Coronary artery (tissue), 2 donors: ENCODE measurements at regions not wholly inside any gene's neighbourhood (a gene's known extent, or its start where the extent isn't known, plus 50 kb on each side); places are given as distances from the start of the nearest gene placed in this dataset.

Experiments used
- DNase-seq: peaks from one replicate; pipeline ENCODE4 v3.0.0-alpha.2; 2017; ENCODE audit warnings: low spot score
- H3K27ac ChIP-seq, 2 donors: fragments of 200-600 bp; sonication (generic); one replicate each; pipeline ENCODE4 v1.5.1; 2016 to 2019
- H3K4me3 ChIP-seq: fragments of 200-600 bp; sonication (generic); 2 replicates; pipeline ENCODE4 v1.5.1; 2016; ENCODE audit warnings: mild to moderate bottlenecking, moderate library complexity
- TF ChIP-seq, protein P1 (sequence below): fragments of 200-600 bp; sonication (generic); IDR thresholded peaks from one replicate; pipeline ENCODE4 v1.5.1; 2019; ENCODE audit warnings: antibody characterized with exemption

DNA sequence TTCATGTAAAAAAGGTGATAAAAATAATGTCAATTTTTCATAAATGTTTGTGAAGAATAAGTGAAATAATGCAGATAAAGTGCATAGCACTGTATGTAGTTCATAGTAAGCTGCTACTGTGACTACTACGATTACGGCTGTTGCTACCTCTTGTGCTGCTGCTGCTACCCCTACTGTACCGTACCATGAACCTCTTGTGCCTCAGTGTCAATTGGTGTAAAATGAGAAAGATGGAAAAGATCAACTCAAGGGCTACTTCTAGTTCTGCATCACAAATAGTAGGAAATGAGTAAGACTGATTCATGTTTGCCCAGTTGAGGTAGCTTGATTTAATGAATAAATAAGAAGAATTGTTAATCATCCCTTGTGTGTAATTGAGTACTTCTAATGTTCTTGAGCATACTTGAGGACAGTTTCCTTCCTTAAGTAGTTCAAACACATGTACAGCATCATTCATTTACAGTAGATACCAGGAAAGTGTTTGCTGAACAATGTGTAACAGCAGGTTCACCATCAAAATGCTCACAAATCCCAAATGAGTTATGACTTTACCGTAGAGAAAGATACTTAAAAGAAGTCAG, 200.0 kb upstream of the ATP10B start:
- DNase-seq = no peak
- no peak overlapping the region for H3K27ac ChIP-seq
- H3K4me3 ChIP-seq = no peak overlapping the region
- TF ChIP-seq, protein P1, sequence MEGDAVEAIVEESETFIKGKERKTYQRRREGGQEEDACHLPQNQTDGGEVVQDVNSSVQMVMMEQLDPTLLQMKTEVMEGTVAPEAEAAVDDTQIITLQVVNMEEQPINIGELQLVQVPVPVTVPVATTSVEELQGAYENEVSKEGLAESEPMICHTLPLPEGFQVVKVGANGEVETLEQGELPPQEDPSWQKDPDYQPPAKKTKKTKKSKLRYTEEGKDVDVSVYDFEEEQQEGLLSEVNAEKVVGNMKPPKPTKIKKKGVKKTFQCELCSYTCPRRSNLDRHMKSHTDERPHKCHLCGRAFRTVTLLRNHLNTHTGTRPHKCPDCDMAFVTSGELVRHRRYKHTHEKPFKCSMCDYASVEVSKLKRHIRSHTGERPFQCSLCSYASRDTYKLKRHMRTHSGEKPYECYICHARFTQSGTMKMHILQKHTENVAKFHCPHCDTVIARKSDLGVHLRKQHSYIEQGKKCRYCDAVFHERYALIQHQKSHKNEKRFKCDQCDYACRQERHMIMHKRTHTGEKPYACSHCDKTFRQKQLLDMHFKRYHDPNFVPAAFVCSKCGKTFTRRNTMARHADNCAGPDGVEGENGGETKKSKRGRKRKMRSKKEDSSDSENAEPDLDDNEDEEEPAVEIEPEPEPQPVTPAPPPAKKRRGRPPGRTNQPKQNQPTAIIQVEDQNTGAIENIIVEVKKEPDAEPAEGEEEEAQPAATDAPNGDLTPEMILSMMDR = no peak

DNA sequence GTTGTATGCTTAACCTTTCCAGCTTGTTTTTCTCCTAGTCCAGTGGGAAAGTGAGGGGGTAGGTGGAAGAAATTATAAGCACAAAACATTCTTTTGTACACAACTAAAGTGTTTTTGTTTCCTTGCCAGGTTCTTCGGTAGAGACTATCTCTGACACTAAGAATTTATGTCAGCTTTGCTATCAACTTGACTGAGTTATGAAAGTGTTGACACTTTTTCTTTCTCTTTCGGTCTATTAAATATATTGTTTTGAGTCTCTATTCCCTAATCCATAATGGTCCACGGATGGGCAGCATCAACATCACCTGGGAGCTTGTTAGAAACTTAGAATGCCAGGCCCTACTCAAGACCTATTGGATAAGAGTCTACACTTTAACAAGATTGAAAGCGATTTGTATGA, 195.0 kb upstream of the ATP10B start:
- TF ChIP-seq, protein P1 = no peak
- no peak overlapping the region for H3K27ac ChIP-seq
- DNase-seq = no peak
- no peak overlapping the region for H3K4me3 ChIP-seq

DNA sequence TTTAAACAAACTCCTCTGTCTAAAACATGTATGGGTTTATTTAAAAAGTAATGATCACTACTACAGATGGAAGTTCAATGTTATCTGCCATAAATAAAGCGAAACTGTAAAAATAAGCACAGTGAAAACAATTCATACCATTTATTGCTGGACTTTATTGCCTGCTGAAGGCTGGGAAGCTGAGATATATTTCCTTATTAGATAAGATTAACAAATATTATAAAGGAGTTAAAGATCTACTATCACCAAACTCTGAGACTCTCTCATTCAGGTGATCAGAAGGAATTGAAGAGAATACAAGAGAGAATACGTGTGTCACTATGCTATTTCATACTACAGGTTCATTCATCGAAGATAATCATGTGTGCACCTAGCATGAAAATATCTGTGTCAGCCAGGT, 190.9 kb upstream of the ATP10B start:
- no peak overlapping the region for H3K27ac ChIP-seq
- H3K4me3 ChIP-seq = no peak overlapping the region
- no peak for DNase-seq
- TF ChIP-seq, protein P1 = no peak

DNA sequence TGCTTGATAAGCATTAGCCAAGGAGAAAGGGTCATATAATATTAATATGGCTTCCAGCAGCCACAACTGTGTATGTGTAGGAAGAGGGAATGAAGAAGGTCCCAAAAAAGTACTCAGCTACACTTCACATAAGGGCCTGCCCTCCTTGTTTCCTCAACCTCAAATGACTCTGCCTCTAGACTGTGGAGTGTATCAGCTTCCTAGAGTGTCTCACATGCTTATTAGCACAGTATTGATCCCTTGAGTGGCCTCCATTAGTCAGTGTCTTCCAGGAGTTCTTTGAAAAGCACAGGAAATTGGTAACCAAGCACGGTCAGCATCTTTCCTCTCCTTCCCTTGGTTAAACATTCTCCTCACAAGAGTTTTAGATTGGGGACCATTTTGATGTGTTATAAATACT, 190.4 kb upstream of the ATP10B start:
- no peak for DNase-seq
- Histone ChIP-seq H3K27ac (no peak overlapping the region), H3K4me3 (no peak overlapping the region)
- TF ChIP-seq, protein P1 = no peak

DNA sequence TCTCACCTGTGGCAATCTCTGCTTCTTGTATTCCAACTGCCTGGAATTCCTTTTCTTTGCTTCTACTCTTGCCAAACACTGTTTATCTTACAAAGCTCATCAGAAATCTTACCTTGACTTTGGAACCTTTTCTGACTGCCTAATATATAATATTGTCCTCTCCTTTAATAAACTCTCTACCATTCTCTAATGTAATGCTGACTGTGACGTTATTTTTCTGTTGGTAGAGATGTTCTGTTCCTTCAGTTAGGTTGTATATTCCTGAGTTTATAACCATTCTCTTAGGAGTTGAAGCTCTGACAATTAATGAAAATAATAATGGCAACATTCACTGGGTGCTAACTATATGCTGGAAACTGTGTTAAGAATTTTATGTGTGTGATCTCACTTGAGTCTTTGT, 188.8 kb upstream of the ATP10B start:
- Histone ChIP-seq H3K27ac (no peak overlapping the region), H3K4me3 (no peak overlapping the region)
- TF ChIP-seq, protein P1 = no peak

DNA sequence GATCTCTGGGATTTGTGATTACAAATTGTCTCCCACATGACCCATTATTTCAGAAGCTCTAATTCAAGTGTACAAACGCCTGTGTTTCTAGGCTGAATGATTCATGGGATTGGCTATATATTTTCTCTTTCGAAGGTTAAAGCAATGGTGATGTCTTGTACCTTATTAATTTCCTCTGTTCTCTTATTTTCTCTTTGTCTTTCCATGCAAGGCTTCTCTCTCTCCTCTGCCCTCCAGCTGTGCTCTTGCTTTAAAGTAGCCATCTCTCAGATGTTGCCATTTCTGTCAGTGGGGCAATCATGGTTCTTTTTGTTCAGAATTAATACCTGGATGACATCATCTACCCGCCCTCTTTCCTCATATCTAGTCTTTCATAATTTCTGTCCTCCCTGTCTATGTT, 184.3 kb upstream of the ATP10B start:
- H3K27ac ChIP-seq = no peak overlapping the region
- no peak for DNase-seq
- TF ChIP-seq, protein P1 = no peak
- no peak overlapping the region for H3K4me3 ChIP-seq

More for the DNA sequence above, 188.8 kb upstream of the ATP10B start:
- DNase-seq = no peak

DNA sequence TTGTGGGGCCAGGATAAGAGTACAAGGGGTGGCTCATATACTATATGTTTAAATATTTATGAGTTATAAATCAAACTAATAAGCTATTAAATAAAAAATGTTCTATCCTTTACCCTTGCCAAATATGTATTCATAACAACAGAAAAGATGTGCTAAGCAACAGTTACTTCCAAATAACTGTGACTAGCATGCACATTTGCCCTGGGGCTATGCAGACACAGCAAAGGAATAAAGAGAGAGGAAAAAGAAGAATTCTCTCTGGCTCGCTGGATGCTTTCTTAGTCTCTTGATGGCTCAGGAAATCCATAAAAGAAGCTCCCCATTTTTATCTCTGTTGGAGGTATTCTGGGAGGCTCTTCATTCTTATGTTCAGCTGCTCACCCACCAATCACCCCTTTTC, 182.4 kb upstream of the ATP10B start:
- Histone ChIP-seq H3K27ac (no peak overlapping the region), H3K4me3 (no peak overlapping the region)
- DNase-seq = no peak
- TF ChIP-seq, protein P1 = no peak
